NCI-H226 (cell line): ENCODE measurements at regions not wholly inside any gene's neighbourhood (a gene's known extent, or its start where the extent isn't known, plus 50 kb on each side); places are given as distances from the start of the nearest gene placed in this dataset.
A peak's percentile ranks its signal among the peaks of the same experiment; 100 is the strongest.
"Not testable (repeated sequence)": the region's sequence is repeated elsewhere in the genome, so short reads cannot be mapped to it uniquely, and the experiment has no call there.

Source experiments
- DNase-seq: peaks from one replicate; pipeline ENCODE4 v3.0.0-alpha.2; 2015

GRCh38 chr9:87049929-87050608 lies 102.8 kb upstream of the GAS1 start:
- DNase-seq: not testable (repeated sequence)

GRCh38 chr9:87054999-87055686 lies 107.8 kb upstream of the GAS1 start:
- no peak for DNase-seq

- no peak for DNase-seq
These were observed 112.5 kb upstream of the GAS1 start for GRCh38 chr9:87059772-87060171.

DNA sequence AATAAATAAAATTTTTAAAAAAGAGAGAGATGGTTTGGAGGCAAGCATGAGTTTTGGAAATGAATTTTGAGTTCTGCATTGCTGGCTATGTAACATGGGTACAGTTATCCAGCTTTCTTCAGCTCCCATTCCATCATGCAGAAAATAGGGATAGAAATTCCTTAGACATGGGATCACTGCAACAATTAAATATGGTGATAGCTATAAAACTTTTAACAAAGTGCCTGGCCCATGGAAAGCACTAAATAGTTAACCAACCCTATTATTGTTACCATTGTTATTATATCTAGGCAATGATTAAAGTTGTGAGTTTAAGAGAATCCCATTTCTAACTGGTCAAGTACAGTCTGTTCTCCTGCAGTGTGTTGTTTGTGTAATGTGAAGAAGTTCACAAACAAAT lies 115.4 kb upstream of the GAS1 start:
- DNase-seq: no peak

GRCh38 chr9:87063246-87063645 lies 115.9 kb upstream of the GAS1 start:
- DNase-seq: peak; percentile 61

DNA sequence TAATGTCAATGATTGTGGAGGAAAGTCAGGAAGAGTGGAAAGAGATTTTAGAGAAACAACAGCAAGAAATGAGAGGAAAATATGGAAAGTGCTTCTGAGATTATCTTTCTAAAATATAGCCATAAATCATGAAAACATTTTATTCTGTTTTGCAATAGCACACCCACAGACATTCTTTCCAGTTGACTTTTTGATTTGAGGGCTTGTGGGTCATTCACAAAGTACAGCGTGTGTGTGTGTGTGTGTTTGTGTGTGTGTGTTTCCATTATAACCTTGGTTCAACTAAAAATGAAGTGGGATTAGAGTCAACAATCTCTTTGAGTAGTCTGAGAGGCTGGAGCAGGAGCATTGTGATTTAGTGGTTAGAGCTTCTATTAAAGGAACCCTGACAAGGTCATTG lies 116.6 kb upstream of the GAS1 start:
- DNase-seq: peak; percentile 81

DNA sequence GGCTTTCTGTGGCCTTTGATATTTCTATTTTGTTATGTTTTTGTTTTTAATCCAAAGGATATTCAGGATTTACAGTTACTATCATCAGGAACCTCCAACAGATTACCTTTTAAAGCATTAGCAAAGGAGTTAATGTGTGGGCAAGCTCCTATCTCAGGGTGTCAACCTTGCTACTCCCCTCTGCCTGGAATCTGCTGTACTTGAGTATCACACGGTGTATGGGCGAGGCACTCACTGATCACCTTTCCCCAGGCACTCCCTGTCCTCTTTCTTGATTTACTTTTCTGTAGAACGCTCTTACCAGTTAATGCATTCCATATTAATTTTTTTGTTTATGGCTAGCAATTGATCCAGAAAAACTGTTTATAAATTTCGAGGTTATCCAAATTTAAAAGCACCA lies 117.0 kb upstream of the GAS1 start:
- peak; percentile 42 for DNase-seq

- no peak for DNase-seq
These were observed 118.7 kb upstream of the GAS1 start for GRCh38 chr9:87065981-87066380.

- no peak for DNase-seq
These were observed 120.1 kb upstream of the GAS1 start for GRCh38 chr9:87067426-87067825.

GRCh38 chr9:87068177-87068840 lies 121.0 kb upstream of the GAS1 start:
- no peak for DNase-seq

DNA sequence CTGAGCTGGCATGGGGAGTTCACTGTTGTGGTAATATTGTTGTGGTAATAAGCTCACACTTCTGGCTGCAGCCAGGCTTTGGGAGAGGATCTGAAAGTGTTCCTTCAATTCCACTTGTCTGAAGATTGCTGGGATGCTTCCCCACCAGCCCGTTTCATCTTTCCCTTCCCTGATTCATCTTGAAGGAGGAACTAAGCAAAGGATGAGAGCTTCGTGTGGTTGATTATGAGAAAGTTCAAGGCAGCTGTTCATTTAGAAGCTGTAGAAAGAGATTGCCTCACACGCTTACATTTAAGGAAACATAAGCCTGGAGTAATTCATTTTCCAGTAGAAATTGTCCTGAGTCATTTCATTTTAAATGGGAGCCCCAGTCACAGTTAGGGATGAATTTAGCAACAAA lies 122.4 kb upstream of the GAS1 start:
- DNase-seq: no peak

- DNase-seq: no peak
These were observed 123.0 kb upstream of the GAS1 start for GRCh38 chr9:87070336-87070735.

DNA sequence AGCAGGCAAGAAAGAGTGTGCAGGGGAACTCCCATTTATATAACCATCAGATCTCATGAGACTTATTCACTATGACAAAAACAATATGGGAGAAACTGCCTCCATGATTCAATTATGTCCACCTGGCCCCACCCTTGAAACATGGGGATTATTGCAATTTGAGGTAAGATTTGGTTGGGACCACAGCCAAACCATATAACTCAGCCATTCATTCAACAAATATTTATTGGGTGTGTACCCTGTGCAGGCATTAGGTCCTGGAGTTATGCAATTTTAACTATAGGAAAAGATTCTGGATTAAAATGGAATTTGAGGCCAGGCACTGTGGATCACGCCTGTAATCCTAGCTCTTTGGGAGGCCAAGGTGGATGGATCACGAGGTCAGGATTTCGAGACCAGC lies 124.2 kb upstream of the GAS1 start:
- DNase-seq: peak; percentile 51

DNA sequence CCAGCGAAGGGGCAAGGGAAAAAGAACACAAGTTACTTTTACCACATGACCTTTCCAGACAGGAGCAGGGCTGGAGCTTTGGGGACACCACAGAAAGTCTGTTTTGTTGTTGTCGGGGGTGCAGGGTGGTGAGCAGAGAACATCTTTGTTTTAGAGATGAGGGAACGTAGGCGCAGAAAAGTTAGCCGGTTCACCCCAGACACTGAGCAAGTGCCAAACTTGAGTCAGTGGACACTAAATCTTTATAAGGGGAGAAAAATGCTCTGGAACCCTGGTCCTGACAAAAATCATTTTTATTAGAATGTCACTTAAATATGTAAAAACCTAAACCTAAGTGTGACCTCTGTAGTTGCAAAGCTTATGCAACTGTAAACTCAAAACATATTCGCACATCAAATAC lies 126.4 kb upstream of the GAS1 start:
- no peak for DNase-seq

GRCh38 chr9:87075537-87075936 lies 128.2 kb upstream of the GAS1 start:
- no peak for DNase-seq

DNA sequence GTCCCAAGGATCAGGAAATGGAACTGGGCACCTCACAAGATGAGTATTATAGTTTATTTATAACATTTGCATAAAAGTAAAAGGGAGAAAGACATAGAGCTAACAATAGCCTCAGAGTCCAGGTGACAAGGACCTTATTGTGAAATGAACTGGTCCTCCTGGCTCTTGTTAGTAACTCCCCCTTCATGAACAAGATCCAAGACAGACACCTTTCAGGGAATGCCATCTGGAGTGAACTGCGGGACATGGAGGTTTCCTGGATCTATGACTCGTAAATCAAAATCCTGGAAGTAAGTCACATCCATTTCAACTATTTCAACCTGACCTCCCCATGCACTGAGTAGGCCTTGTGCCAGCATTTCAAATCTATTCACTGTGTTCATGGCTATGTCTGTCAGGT lies 129.5 kb upstream of the GAS1 start:
- peak; percentile 60 for DNase-seq

- no peak for DNase-seq
These were observed 130.7 kb upstream of the GAS1 start for GRCh38 chr9:87077986-87078385.

DNA sequence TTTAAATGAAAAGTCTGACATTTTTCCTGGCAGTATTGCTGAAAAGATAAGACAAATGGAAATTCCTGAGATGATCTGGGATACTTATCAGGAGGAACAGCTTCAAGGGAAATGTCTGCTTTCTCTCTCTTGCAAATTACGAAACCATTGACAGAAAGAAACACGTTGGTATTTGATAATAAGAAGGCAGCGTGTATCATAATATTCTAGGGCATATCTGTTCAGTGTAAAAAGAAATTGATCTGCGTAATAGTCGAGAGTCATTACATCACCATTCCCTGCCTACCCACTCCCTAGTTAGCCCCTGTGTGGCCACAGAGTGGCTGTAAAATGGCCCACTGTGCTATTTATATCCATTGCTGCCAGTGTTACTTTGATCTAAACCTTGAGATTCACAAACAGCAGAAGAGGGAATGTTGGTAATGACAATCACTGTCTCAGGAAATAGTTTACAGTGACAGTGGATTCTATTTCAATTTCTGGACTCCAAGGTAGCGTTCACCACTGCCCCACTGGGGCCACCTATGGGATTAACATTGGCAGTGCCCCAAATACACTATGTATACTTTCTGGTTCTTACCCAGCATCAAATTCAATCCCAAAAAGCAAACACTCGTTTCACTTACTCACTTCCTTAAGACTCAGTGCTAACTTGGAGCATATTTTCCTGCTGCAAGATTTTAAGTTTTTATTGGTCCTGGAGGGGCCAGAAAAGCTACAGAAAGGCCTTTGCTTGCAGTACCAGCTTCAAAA lies 133.4 kb upstream of the GAS1 start:
- DNase-seq: peak; percentile 81

GRCh38 chr9:87081503-87081902 lies 134.2 kb upstream of the GAS1 start:
- DNase-seq: no peak

DNA sequence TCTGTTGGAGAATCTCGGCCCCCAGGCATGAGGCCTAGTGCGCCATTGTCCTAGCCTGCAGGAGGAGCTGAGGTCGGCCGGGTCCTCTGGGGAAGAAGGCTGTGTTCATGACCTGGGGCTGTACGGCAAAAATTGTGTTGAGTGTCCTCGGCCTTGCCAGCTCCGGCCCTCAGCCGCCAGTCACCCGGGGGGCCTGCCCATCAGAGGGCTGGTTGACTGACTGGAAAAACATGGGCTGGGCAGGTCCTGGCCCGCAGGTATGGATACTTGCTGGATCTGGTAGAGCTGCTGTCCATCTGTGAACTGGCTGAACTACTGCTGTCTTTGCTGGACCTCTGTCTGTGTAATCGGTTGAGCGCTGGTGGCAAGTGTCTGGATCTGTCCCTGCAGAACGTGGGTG lies 136.7 kb upstream of the GAS1 start:
- no peak for DNase-seq

GRCh38 chr9:87084407-87084806 lies 137.1 kb upstream of the GAS1 start:
- no peak for DNase-seq

- no peak for DNase-seq
These were observed 137.8 kb upstream of the GAS1 start for GRCh38 chr9:87085073-87085472.

GRCh38 chr9:87085521-87085920 lies 138.2 kb upstream of the GAS1 start:
- no peak for DNase-seq
